HG02885 (cell line): ENCODE measurements at regions not wholly inside any gene's neighbourhood (a gene's known extent, or its start where the extent isn't known, plus 50 kb on each side); places are given as distances from the start of the nearest gene placed in this dataset.
"Not testable (repeated sequence)": the region's sequence is repeated elsewhere in the genome, so short reads cannot be mapped to it uniquely, and the experiment has no call there.

ENCODE experiments used
- ATAC-seq: cut with Tn5 transposase; IDR thresholded peaks from one replicate; pipeline ENCODE4 v1.9.1; 2021; ENCODE audit warnings: mild to moderate bottlenecking; ENCODE audit not compliant: unreplicated experiment, poor library complexity

- no peak for ATAC-seq
Observed at GRCh38 chr4:52472444-52472843, 186.7 kb downstream of the USP46 start.

- ATAC-seq = no peak
Observed at GRCh38 chr4:52477191-52477780, 181.8 kb downstream of the USP46 start.

- ATAC-seq = no peak
Observed at GRCh38 chr4:52483186-52483890, 175.8 kb downstream of the USP46 start.

GRCh38 chr4:52507774-52508173 is 151.3 kb downstream of the USP46 start:
- no peak for ATAC-seq

- ATAC-seq = no peak
Observed at GRCh38 chr4:52510939-52511565, 148.0 kb downstream of the USP46 start.

- ATAC-seq = no peak
Observed at GRCh38 chr4:52511825-52512224, 147.3 kb downstream of the USP46 start.

GRCh38 chr4:52512291-52512690 is 146.8 kb downstream of the USP46 start:
- no peak for ATAC-seq

GRCh38 chr4:52522093-52522492 is 137.0 kb downstream of the USP46 start:
- not testable (repeated sequence) for ATAC-seq

GRCh38 chr4:52529983-52530382 is 129.1 kb downstream of the USP46 start:
- ATAC-seq = no peak

- ATAC-seq = no peak
Observed at GRCh38 chr4:52535793-52536192, 123.3 kb downstream of the USP46 start.
